GM19099 (cell line): ENCODE measurements at regions not wholly inside any gene's neighbourhood (a gene's known extent, or its start where the extent isn't known, plus 50 kb on each side); places are given as distances from the start of the nearest gene placed in this dataset.

ENCODE experiments used
- POLR2A ChIP-seq: IDR thresholded peaks from 3 replicates; pipeline ENCODE4 v1.6.1; 2011; ENCODE audit warnings: low read depth; ENCODE audit not compliant: insufficient read length; ENCODE audit errors: extremely low read depth

- TF ChIP-seq POLR2A: peak; percentile 54
These were observed 133.3 kb downstream of the TBC1D2B start for GRCh38 chr15:77944002-77944867.

GRCh38 chr15:77942611-77943211 lies 134.8 kb downstream of the TBC1D2B start:
- TF ChIP-seq POLR2A: no peak

GRCh38 chr15:77940381-77940947 lies 137.0 kb downstream of the TBC1D2B start:
- no peak for TF ChIP-seq POLR2A

GRCh38 chr15:77939851-77940250 lies 137.7 kb downstream of the TBC1D2B start:
- no peak for TF ChIP-seq POLR2A

- no peak for TF ChIP-seq POLR2A
These were observed 155.8 kb downstream of the TBC1D2B start for GRCh38 chr15:77921664-77922063.

- no peak for TF ChIP-seq POLR2A
These were observed 162.1 kb downstream of the TBC1D2B start for GRCh38 chr15:77915261-77915960.

GRCh38 chr15:77909182-77909940 lies 168.2 kb downstream of the TBC1D2B start:
- no peak for TF ChIP-seq POLR2A

- TF ChIP-seq POLR2A: no peak
These were observed 169.4 kb downstream of the TBC1D2B start for GRCh38 chr15:77907824-77908751.

GRCh38 chr15:77905301-77905920 lies 172.1 kb downstream of the TBC1D2B start:
- no peak for TF ChIP-seq POLR2A

GRCh38 chr15:77904901-77905300 lies 172.6 kb downstream of the TBC1D2B start:
- TF ChIP-seq POLR2A: no peak

GRCh38 chr15:77904436-77904821 lies 173.1 kb downstream of the TBC1D2B start:
- no peak for TF ChIP-seq POLR2A

- no peak for TF ChIP-seq POLR2A
These were observed 175.4 kb downstream of the TBC1D2B start for GRCh38 chr15:77901921-77902750.
